Esophagus squamous epithelium (tissue), 4 donors: ENCODE measurements at regions not wholly inside any gene's neighbourhood (a gene's known extent, or its start where the extent isn't known, plus 50 kb on each side); places are given as distances from the start of the nearest gene placed in this dataset.

ENCODE experiments used
- CTCF ChIP-seq, 6 experiments: fragments of 450-650 bp in 4 of 6; fragments of 200-600 bp in 2 of 6; sonication (generic) in 2 of 6; IDR thresholded peaks; one replicate each; pipeline ENCODE4 v1.5.1; 2016 to 2019; ENCODE audit warnings: antibody characterized with exemption in 6 of 6, mild to moderate bottlenecking in 4 of 6, moderate library complexity in 4 of 6
- POLR2A ChIP-seq, 4 donors: fragments of 450-650 bp; IDR thresholded peaks; one replicate each; pipeline ENCODE4 v1.6.1; 2017; ENCODE audit warnings: antibody characterized with exemption in 4 of 4, mild to moderate bottlenecking in 4 of 4, moderate library complexity in 3 of 4

- TF ChIP-seq CTCF (IDR thresholded peaks at IDR 0.05) (no peak), POLR2A (IDR thresholded peaks at IDR 0.05) (no peak)
Measured at GRCh38 chr12:38258411-38258810, 58.2 kb upstream of the ALG10B start.
